ENCODE measurements at regions not wholly inside any gene's neighbourhood (a gene's known extent, or its start where the extent isn't known, plus 50 kb on each side); places are given as distances from the start of the nearest gene placed in this dataset.

- no peak for DNase-seq
These were observed 219.2 kb downstream of the ENC1 start for GRCh38 chr5:74421377-74421776.

GRCh38 chr5:74420947-74421346 lies 219.6 kb downstream of the ENC1 start:
- DNase-seq: no peak

- DNase-seq: no peak
These were observed 220.3 kb downstream of the ENC1 start for GRCh38 chr5:74420220-74420619.

DNA sequence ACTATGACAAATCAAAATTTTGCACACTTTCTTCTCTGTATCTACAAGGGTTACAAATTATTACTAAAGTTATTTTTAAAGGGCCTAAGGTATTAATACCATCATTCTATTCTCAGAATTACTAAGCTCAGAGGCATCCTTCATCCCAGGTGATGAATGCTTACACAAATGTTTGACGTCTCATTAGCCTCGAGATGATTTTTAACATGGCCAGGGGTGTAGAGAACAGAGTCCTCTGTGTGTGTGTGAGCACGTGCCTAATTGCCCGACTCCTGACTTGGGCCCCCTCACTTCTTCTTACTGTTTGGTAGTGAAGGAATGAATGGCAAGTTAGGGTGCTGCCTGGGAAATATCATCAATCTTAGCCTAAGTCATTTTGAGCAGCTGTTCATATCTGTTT lies 221.1 kb downstream of the ENC1 start:
- no peak for DNase-seq

GRCh38 chr5:74418709-74419108 lies 221.8 kb downstream of the ENC1 start:
- no peak for DNase-seq

DNA sequence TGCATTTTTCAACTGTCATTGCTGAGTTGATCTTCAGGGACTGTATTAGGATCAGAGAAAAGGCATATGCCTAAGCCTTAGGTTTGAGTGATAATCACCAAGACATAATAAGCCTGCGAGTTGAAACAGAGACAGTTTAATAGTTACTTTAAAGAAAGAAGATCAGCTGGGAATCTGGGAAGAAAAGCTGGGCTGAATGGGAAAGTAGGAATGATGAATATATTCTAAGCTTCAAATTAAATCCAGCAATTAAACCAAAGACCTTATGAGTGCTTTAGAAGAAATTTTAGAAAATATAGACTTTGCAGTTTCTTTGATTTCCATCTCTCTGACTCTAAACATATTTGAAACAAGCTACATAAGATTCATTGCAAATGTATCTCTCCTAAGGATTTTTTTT lies 222.3 kb downstream of the ENC1 start:
- DNase-seq: no peak

- DNase-seq: no peak
These were observed 224.8 kb downstream of the ENC1 start for GRCh38 chr5:74415695-74416102.

GRCh38 chr5:74414228-74414627 lies 226.3 kb downstream of the ENC1 start:
- DNase-seq: no peak

DNA sequence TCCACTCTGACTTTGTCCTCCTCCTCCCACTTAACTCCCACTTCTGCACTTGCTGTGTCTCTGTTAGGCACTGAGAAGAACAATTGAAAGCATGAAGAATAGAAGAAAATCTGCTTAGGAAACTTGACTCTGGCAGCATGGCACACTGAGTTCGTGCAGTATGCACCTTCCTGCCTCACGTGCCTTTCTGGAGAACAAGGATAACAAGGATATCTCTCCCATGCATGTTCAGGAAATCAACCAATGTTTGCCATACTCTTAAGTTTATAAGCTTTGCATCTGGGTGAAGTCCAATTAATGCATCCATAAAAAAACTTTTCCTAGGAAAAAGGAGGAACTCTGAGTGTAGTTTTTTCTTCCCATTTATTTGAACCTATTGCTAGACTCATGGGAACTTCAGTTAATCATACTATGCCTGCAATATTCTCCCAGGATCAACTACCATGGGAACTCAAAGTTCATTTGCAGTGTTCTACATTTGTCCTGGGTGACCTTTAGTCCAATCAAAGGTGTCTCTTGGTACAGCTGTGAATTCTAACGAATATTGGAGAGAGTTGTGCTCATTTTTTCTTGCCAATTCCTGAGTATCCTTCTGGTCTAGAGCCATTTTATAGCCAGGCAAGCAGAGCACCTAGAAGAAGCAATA lies 227.0 kb downstream of the ENC1 start:
- DNase-seq: no peak

- no peak for DNase-seq
These were observed 228.5 kb downstream of the ENC1 start for GRCh38 chr5:74412066-74412465.

DNA sequence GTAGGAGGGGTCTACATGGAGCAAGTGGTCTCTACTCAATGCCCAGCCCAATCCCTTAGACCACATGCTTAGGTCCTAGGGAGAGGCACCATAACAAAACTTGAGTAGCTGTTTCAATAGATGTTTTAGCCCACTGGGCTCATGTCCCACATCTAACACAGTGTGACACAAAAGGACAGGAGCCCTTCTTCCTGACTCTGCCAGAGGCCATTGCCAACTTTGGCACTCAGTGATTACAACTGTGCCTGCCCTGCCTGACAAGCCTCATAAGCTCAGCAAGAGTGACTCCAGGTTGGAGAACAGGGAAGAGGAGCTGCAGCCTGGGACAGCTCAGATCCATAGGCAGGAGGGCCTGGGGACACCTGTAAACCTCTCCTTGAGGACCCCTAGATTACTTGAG lies 230.8 kb downstream of the ENC1 start:
- no peak for DNase-seq

GRCh38 chr5:74409166-74409706 lies 231.3 kb downstream of the ENC1 start:
- no peak for DNase-seq

DNA sequence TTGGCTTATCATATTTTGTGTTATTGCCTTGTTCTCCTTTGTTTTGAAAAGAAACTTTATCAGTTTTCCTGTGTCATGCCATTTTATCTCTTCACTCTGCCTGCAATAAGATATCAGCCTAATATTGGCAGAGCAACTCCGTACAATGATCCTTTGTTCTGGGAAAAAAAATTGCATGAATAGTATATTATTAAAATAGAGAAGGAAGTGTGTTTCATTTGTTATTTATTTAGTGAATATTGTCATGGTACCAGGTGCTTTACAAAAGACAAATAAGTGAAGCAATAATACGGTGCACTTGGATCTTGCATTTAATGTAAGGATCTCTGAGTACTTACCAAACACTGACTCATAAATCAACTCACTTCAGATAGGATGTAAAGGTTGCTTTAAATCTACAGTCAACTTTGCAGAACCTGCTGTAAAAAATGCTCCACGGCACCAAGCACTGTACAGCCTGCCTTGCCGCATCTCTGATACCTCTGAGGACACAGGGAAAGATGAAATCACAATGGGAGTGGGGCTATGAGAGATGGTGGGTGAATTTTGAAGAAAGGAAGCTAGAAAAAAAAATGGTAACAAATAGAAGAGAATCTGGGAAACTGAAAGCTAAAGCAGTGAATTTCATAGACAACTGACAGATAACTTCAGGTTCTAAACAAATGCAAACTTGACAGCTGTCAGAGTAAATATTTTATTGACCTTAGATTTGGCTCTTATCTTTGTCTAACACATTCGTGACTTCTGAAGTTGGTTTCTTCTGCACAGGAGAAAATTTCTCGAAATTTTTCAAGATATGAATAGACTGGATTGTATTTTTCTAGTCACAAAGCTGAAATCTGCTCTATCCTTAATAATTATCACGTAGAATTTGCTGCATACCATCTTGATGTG lies 232.1 kb downstream of the ENC1 start:
- DNase-seq: no peak

- DNase-seq: no peak
These were observed 232.8 kb downstream of the ENC1 start for GRCh38 chr5:74407701-74408100.

DNA sequence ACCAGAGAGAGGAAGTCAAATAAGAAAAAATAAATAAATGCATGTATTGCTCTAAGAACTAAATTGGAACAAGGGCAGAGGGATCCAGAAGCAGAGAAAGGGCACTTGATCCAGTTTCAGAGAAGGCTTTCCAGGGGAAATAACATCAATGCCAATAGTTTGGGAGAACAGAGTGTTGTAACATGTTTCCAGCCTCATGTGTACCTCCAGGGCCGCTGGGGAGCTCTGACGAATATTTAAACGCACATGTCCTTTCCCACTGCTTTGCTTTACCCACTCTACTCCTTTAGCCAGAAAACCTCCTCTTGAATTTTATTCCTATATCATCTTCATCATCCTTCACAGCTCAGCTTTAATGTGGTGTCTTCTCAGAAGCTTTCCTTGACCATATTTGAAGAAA lies 233.7 kb downstream of the ENC1 start:
- no peak for DNase-seq

GRCh38 chr5:74405593-74405992 lies 234.9 kb downstream of the ENC1 start:
- no peak for DNase-seq

GRCh38 chr5:74404574-74405508 lies 235.7 kb downstream of the ENC1 start:
- no peak for DNase-seq

DNA sequence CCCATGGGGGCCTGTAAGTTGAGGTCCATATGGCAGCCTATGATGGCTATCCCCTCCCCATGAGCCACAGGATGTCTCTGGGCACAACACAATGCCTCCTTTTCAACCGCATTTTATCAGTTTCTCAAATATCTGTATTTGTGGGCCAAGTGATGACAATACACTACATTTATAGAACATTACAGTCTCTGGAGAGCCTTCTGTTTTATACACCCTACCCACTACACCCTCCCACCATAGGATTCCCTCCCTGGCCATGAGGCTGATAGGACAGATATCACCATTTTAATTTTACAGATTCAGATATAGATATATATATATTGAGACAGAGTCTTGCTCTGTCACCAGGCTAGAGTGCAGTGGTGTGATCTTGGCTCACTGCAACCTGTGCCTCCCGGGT lies 236.8 kb downstream of the ENC1 start:
- no peak for DNase-seq

DNA sequence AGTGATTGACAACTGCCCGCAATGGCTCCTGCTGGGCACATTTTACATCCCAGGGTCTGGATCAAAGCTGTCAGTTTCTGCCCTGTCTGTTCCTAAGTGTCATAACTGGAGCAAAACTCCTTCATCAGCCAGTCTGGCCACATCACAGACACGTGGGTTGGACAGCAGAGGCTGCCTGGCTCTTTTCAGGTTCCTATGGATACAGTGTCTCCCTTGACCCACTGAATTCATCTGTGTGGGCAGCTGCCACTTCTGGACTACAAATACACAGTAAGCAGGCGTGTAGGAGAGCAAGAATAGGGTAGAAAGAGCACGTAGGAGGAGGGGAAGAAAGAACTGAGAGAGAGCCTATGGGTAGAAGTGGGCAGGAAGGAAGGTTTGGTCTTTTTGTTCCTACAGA lies 238.0 kb downstream of the ENC1 start:
- no peak for DNase-seq

DNA sequence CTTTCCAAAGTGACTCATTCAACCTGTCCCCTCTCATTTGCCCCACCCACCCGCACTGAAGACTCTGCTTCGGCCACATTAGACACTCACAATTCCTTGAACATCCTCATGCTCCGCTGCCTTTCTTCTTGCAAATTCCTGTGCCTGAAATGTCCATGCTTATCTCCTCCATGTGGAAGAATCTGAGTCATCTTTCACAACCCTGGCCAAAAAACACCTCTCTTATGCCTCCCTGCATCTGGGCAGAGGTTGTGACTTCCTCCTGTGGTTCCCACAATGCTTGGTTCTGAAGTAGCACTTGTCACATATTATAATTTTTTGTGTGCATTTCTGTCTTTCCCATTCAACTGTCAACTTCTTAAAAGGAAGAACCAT lies 238.6 kb downstream of the ENC1 start:
- no peak for DNase-seq

- no peak for DNase-seq
These were observed 239.1 kb downstream of the ENC1 start for GRCh38 chr5:74401281-74401945.

DNA sequence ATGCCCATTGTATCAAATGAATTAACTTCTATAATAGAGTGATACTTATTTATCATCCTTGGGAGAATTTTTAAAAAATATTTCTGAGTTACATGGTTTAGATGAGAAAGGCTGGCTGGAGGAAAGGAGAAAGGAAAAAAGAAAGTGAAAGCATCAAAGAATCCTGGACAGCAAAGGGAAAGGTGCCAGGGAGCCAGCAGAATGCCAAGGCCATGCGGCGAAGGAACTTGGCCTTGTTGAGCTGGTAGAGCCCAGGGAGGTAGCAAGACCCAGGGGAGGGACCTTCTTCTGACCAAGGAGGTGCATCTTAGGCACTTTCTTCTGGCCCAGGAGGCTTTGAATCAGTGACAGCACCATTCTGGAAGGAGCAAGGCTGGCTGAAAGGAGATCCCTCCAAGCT lies 240.5 kb downstream of the ENC1 start:
- no peak for DNase-seq

All from stimulated activated naive CD4-positive, alpha-beta T cell treated with Interleukin-2 at 50 U/mL for 16 hours (primary cell).